Endodermal cell (in vitro differentiated cells): ENCODE measurements at regions not wholly inside any gene's neighbourhood (a gene's known extent, or its start where the extent isn't known, plus 50 kb on each side); places are given as distances from the start of the nearest gene placed in this dataset.

ENCODE experiments used
- DNase-seq: peaks from one replicate; pipeline ENCODE4 v3.0.0-alpha.2; 2017
- H3K27ac ChIP-seq: 2 replicates; pipeline ENCODE4 v1.5.1; 2013; ENCODE audit warnings: mild to moderate bottlenecking, low read depth, low read length, moderate library complexity
- H3K27me3 ChIP-seq: 2 replicates; pipeline ENCODE4 v1.6.1; 2013; ENCODE audit warnings: mild to moderate bottlenecking, low read length, moderate library complexity; ENCODE audit not compliant: insufficient read depth, control insufficient read depth, poor library complexity, severe bottlenecking
- H3K36me3 ChIP-seq: 2 replicates; pipeline ENCODE4 v1.7.0; 2013; ENCODE audit warnings: mild to moderate bottlenecking, low read length, moderate library complexity; ENCODE audit not compliant: control insufficient read depth, insufficient read depth
- H3K4me1 ChIP-seq: one replicate; pipeline ENCODE4 v1.7.0; 2013; ENCODE audit warnings: low read length; ENCODE audit not compliant: control insufficient read depth, insufficient read depth
- H3K4me3 ChIP-seq: 2 replicates; pipeline ENCODE4 v1.5.1; 2013; ENCODE audit warnings: mild to moderate bottlenecking, low read length, moderate library complexity
- H3K9ac ChIP-seq: 2 replicates; pipeline ENCODE4 v1.6.1; 2013; ENCODE audit warnings: mild to moderate bottlenecking, low read length, moderate library complexity; ENCODE audit not compliant: poor library complexity, severe bottlenecking; ENCODE audit errors: extremely low read depth
- H3K9me3 ChIP-seq: 2 replicates; pipeline ENCODE4 v1.6.1; 2013; ENCODE audit warnings: mild to moderate bottlenecking, low read length, moderate library complexity; ENCODE audit not compliant: control insufficient read depth
- H3K27ac Mint-ChIP-seq: 2 replicates; pipeline ENCODE4 v1.8.0; 2020; ENCODE audit warnings: mixed read lengths
- H3K27me3 Mint-ChIP-seq: 2 replicates; pipeline ENCODE4 v1.8.0; 2021; ENCODE audit warnings: mild to moderate bottlenecking, mixed read lengths; ENCODE audit not compliant: insufficient read depth
- H3K36me3 Mint-ChIP-seq: 2 replicates; pipeline ENCODE4 v1.8.0; 2020; ENCODE audit warnings: low read depth, mixed read lengths
- H3K4me1 Mint-ChIP-seq: 2 replicates; pipeline ENCODE4 v1.8.0; 2020; ENCODE audit warnings: mixed read lengths
- H3K4me3 Mint-ChIP-seq: 2 replicates; pipeline ENCODE4 v1.8.0; 2020; ENCODE audit warnings: mild to moderate bottlenecking, moderate library complexity, mixed read lengths
- H3K9me3 Mint-ChIP-seq: 2 replicates; pipeline ENCODE4 v1.8.0; 2020; ENCODE audit warnings: mild to moderate bottlenecking, mixed read lengths
- CTCF ChIP-seq: fragments of 200-600 bp; sonication (generic); conservative IDR thresholded peaks from 2 replicates; pipeline ENCODE4 v1.5.0; 2021; ENCODE audit warnings: antibody characterized with exemption, mild to moderate bottlenecking
- WGBS, 2 experiments: methylation state at CpG; one replicate each; pipeline versions ENCODE4 v1.1.5 to v1.1.7; 2013; ENCODE audit warnings: missing lambda C conversion rate in 2 of 2, mixed read lengths in 1 of 2; ENCODE audit not compliant: insufficient coverage in 1 of 2, insufficient read length in 1 of 2; 5-methylcytosine and 5-hydroxymethylcytosine counted together

GRCh38 chr15:96992817-96993216 lies 662.3 kb downstream of the NR2F2 start:
- Histone ChIP-seq H3K36me3 (no peaks in the 10 kb centered on the region), H3K9me3 (peaks cover 1% of the 10 kb centered on the region), H3K27me3 (no peaks in the 10 kb centered on the region), H3K4me3 (no peak overlapping the region), H3K9ac (no peak overlapping the region), H3K4me1 (no peaks in the 10 kb centered on the region), H3K27ac (no peak overlapping the region)
- Mint-ChIP-seq H3K27me3 (peaks cover 13% of the 10 kb centered on the region), H3K9me3 (peaks cover 10% of the 10 kb centered on the region), H3K27ac (no peak overlapping the region), H3K4me1 (no peaks in the 10 kb centered on the region), H3K36me3 (no peaks in the 10 kb centered on the region), H3K4me3 (no peak overlapping the region)
- no peak for DNase-seq
- TF ChIP-seq CTCF = no peak
- 83 to 85% methylated on average over 4 to 5 of the region's 5 CpGs for WGBS, 2 experiments

- no peak for TF ChIP-seq CTCF
- peaks cover 4% of the 10 kb centered on the region for H3K9me3 Mint-ChIP-seq
- 94% methylated on average over 2 of the region's 3 CpGs; no CpG with 5 or more reads in 1 of the 2 experiments for WGBS, 2 experiments
- Histone ChIP-seq H3K9me3 (no peaks in the 10 kb centered on the region), H3K4me1 (no peaks in the 10 kb centered on the region), H3K36me3 (no peaks in the 10 kb centered on the region), H3K27ac (no peak overlapping the region), H3K4me3 (no peak overlapping the region), H3K9ac (no peak overlapping the region), H3K27me3 (no peaks in the 10 kb centered on the region)
- DNase-seq = no peak
- H3K27me3 Mint-ChIP-seq = peaks cover 43% of the 10 kb centered on the region
- H3K4me1 Mint-ChIP-seq = peaks cover 6% of the 10 kb centered on the region
- H3K36me3 Mint-ChIP-seq = no peaks in the 10 kb centered on the region
- no peak overlapping the region for H3K27ac Mint-ChIP-seq
- no peak overlapping the region for H3K4me3 Mint-ChIP-seq
Observed at GRCh38 chr15:96997538-96997937, 667.0 kb downstream of the NR2F2 start.

GRCh38 chr15:97009031-97009431 lies 678.5 kb downstream of the NR2F2 start:
- H3K27me3 Mint-ChIP-seq = peaks cover 10% of the 10 kb centered on the region
- Histone ChIP-seq H3K27ac (no peak overlapping the region), H3K4me3 (no peak overlapping the region), H3K36me3 (no peaks in the 10 kb centered on the region), H3K4me1 (no peaks in the 10 kb centered on the region), H3K9ac (no peak overlapping the region), H3K9me3 (no peaks in the 10 kb centered on the region), H3K27me3 (no peaks in the 10 kb centered on the region)
- H3K36me3 Mint-ChIP-seq = no peaks in the 10 kb centered on the region
- no peaks in the 10 kb centered on the region for H3K9me3 Mint-ChIP-seq
- H3K4me3 Mint-ChIP-seq = no peak overlapping the region
- no peak for DNase-seq
- no peaks in the 10 kb centered on the region for H3K4me1 Mint-ChIP-seq
- no peak overlapping the region for H3K27ac Mint-ChIP-seq
- 63 to 99% methylated on average over 1 to 6 of the region's 6 CpGs for WGBS, 2 experiments
- no peak for TF ChIP-seq CTCF
